SIG-M5 treated with dmso at 0.1 percent for 504 hours (cell line): ENCODE measurements at regions not wholly inside any gene's neighbourhood (a gene's known extent, or its start where the extent isn't known, plus 50 kb on each side); places are given as distances from the start of the nearest gene placed in this dataset.
A peak's percentile ranks its signal among the peaks of the same experiment; 100 is the strongest.

Experiments
- DNase-seq: peaks from one replicate; lab custom pipeline; 2025; ENCODE audit not compliant: unreplicated experiment; lab: John Stamatoyannopoulos, UW

GRCh38 chr1:55374801-55375616 is 159.8 kb upstream of the USP24 start:
- no peak for DNase-seq

- DNase-seq: no peak
Measured at GRCh38 chr1:55374216-55374615, 159.1 kb upstream of the USP24 start.

- DNase-seq: no peak
Measured at GRCh38 chr1:55369474-55369873, 154.3 kb upstream of the USP24 start.

GRCh38 chr1:55368698-55369097 is 153.5 kb upstream of the USP24 start:
- no peak for DNase-seq

- no peak for DNase-seq
Measured at GRCh38 chr1:55367273-55367672, 152.1 kb upstream of the USP24 start.

- DNase-seq: no peak
Measured at GRCh38 chr1:55364216-55364615, 149.1 kb upstream of the USP24 start.

- no peak for DNase-seq
Measured at GRCh38 chr1:55363268-55363667, 148.1 kb upstream of the USP24 start.

- DNase-seq: no peak
Measured at GRCh38 chr1:55362558-55362957, 147.4 kb upstream of the USP24 start.

- no peak for DNase-seq
Measured at GRCh38 chr1:55359611-55360010, 144.4 kb upstream of the USP24 start.

GRCh38 chr1:55358581-55358980 is 143.4 kb upstream of the USP24 start:
- no peak for DNase-seq

GRCh38 chr1:55355549-55355948 is 140.4 kb upstream of the USP24 start:
- no peak for DNase-seq

- no peak for DNase-seq
Measured at GRCh38 chr1:55353707-55354620, 138.8 kb upstream of the USP24 start.

- DNase-seq: no peak
Measured at GRCh38 chr1:55352811-55353180, 137.6 kb upstream of the USP24 start.

- no peak for DNase-seq
Measured at GRCh38 chr1:55352080-55352810, 137.1 kb upstream of the USP24 start.

- DNase-seq: no peak
Measured at GRCh38 chr1:55348356-55348755, 133.2 kb upstream of the USP24 start.

GRCh38 chr1:55347866-55348265 is 132.7 kb upstream of the USP24 start:
- no peak for DNase-seq

- no peak for DNase-seq
Measured at GRCh38 chr1:55347041-55347440, 131.9 kb upstream of the USP24 start.

- DNase-seq: no peak
Measured at GRCh38 chr1:55346586-55346985, 131.4 kb upstream of the USP24 start.

GRCh38 chr1:55339681-55340080 is 124.5 kb upstream of the USP24 start:
- DNase-seq: no peak

GRCh38 chr1:55338448-55338820 is 123.3 kb upstream of the USP24 start:
- DNase-seq: no peak

GRCh38 chr1:55337801-55338447 is 122.8 kb upstream of the USP24 start:
- peak; percentile 70 for DNase-seq
